Transverse colon (tissue), 4 donors: ENCODE measurements at regions not wholly inside any gene's neighbourhood (a gene's known extent, or its start where the extent isn't known, plus 50 kb on each side); places are given as distances from the start of the nearest gene placed in this dataset.

ENCODE experiments used
- DNase-seq: peaks from one replicate; pipeline ENCODE4 v3.0.0-alpha.2; 2019
- H3K27ac ChIP-seq, 4 donors: fragments of 200-600 bp; sonication (generic); 2 replicates each; pipeline ENCODE4 v1.5.1; 2016 to 2018; ENCODE audit warnings: inconsistent platforms in 4 of 4
- H3K27me3 ChIP-seq: fragments of 200-600 bp; sonication (generic); 2 replicates; pipeline ENCODE4 v1.5.1; 2017; ENCODE audit warnings: inconsistent platforms
- H3K36me3 ChIP-seq, 4 donors: fragments of 200-600 bp; sonication (generic); 2 replicates each; pipeline ENCODE4 v1.5.1; 2017 to 2019; ENCODE audit warnings: inconsistent platforms in 4 of 4
- H3K4me1 ChIP-seq, 4 donors: fragments of 200-600 bp; sonication (generic); 2 replicates each; pipeline ENCODE4 v1.5.1; 2017 to 2020; ENCODE audit warnings: inconsistent platforms in 4 of 4
- H3K4me3 ChIP-seq, 4 donors: fragments of 200-600 bp; sonication (generic); 1 replicate in 1 of 4; 2 replicates in 3 of 4; pipeline versions ENCODE4 v1.5.1 to v1.6.1; 2017 to 2019; ENCODE audit warnings: inconsistent platforms in 4 of 4
- H3K9me3 ChIP-seq, 2 donors: fragments of 200-600 bp; sonication (generic); 2 replicates each; pipeline ENCODE4 v1.5.1; 2017 to 2019; ENCODE audit warnings: inconsistent platforms in 2 of 2
- CTCF ChIP-seq, 5 experiments: fragments of 200-600 bp in 3 of 5; fragments of 450-650 bp in 2 of 5; sonication (generic) in 3 of 5; IDR thresholded peaks; 1 replicate in 2 of 5; 2 replicates in 3 of 5; pipeline ENCODE4 v1.5.1; 2016 to 2017; ENCODE audit warnings: antibody characterized with exemption in 5 of 5, inconsistent platforms in 3 of 5, mild to moderate bottlenecking in 2 of 5, moderate library complexity in 1 of 5
- EP300 ChIP-seq: sonication (generic); formaldehyde crosslinking; IDR thresholded peaks from one replicate; pipeline ENCODE4 v1.6.1; 2017; ENCODE audit warnings: antibody characterized with exemption, low read depth
- POLR2A ChIP-seq: fragments of 450-650 bp; IDR thresholded peaks from one replicate; pipeline ENCODE4 v1.6.1; 2016; ENCODE audit warnings: antibody characterized with exemption, mild to moderate bottlenecking, moderate library complexity
- POLR2AphosphoS5 ChIP-seq, 3 donors: sonication (generic); formaldehyde crosslinking; IDR thresholded peaks; one replicate each; pipeline ENCODE4 v1.6.1; 2016; ENCODE audit warnings: antibody characterized with exemption in 3 of 3
- WGBS, 2 donors: methylation state at CpG; one replicate each; pipeline ENCODE4 v1.1.5; 2018; ENCODE audit warnings: low coverage in 1 of 2; 5-methylcytosine and 5-hydroxymethylcytosine counted together
- in situ Hi-C, 4 donors: fragments of 200-750 bp; cut with MboI; loops; one replicate each; pipeline versions ENCODE4 v1.15.0 to v1.15.1; 2017; ENCODE audit warnings: low sequenced_read_pairs in 3 of 4, low pct_ligation_motif_present in 1 of 4, low pct_unique_long_range_greater_than_20kb in 1 of 4
- intact Hi-C: fragments of 100-400 bp; cut with DNase I; formaldehyde crosslinking; loops from one replicate; pipeline ENCODE4 v1.15.1; 2023; ENCODE audit warnings: low total_unique reads

- no peak overlapping the region for H3K27ac ChIP-seq
- no peak for DNase-seq
- no peaks in the 10 kb centered on the region for H3K27me3 ChIP-seq
- 97 to 100% methylated on average over 1 to 2 of the region's 2 CpGs for WGBS, 2 donors
- no peaks in the 10 kb centered on the region for H3K9me3 ChIP-seq
- H3K36me3 ChIP-seq: no peaks in the 10 kb centered on the region
- H3K4me1 ChIP-seq: no peaks in the 10 kb centered on the region
- TF ChIP-seq POLR2A: no peak
- TF ChIP-seq EP300: no peak
- TF ChIP-seq CTCF (IDR thresholded peaks at IDR 0.05): no peak
- no peak for TF ChIP-seq POLR2AphosphoS5 (IDR thresholded peaks at IDR 0.05)
- intact Hi-C loops: no loop called here
- H3K4me3 ChIP-seq: no peak overlapping the region
- in situ Hi-C loops: no loop called here
Measured at GRCh38 chr11:131157678-131158077, 212.7 kb upstream of the NTM start.

- DNase-seq: no peak
- Histone ChIP-seq H3K4me3 (no peak overlapping the region), H3K27me3 (no peaks in the 10 kb centered on the region), H3K4me1 (no peaks in the 10 kb centered on the region), H3K9me3 (no peaks in the 10 kb centered on the region), H3K36me3 (no peaks in the 10 kb centered on the region), H3K27ac (no peak overlapping the region)
- no peak for TF ChIP-seq POLR2A
- no peak for TF ChIP-seq EP300
- TF ChIP-seq POLR2AphosphoS5 (IDR thresholded peaks at IDR 0.05): no peak
- TF ChIP-seq CTCF (IDR thresholded peaks at IDR 0.05): no peak
- 66 to 84% methylated on average over 7 of the region's 7 CpGs for WGBS, 2 donors
- in situ Hi-C loops: no loop called here
- intact Hi-C loops: no loop called here
Measured at GRCh38 chr11:131160846-131161245, 209.6 kb upstream of the NTM start.

- no peak overlapping the region for H3K4me3 ChIP-seq
- DNase-seq: no peak
- H3K27me3 ChIP-seq: no peaks in the 10 kb centered on the region
- no peaks in the 10 kb centered on the region for H3K9me3 ChIP-seq
- H3K36me3 ChIP-seq: no peaks in the 10 kb centered on the region
- 62 to 72% methylated on average over 8 of the region's 8 CpGs for WGBS, 2 donors
- H3K27ac ChIP-seq: peak overlapping the region in 2 of 4 donors; percentile 30 to 57
- TF ChIP-seq CTCF (IDR thresholded peaks at IDR 0.05) (no peak), POLR2A (no peak), POLR2AphosphoS5 (IDR thresholded peaks at IDR 0.05) (no peak), EP300 (no peak)
- in situ Hi-C loops (no loop called here), intact Hi-C loops (no loop called here)
- H3K4me1 ChIP-seq: no peaks in the 10 kb centered on the region
Measured at GRCh38 chr11:131163613-131164012, 206.8 kb upstream of the NTM start.

GRCh38 chr11:131165036-131165435, 205.4 kb upstream of the NTM start:
- in situ Hi-C loops (no loop called here), intact Hi-C loops (no loop called here)
- WGBS, 2 donors: 47 to 70% methylated on average over 4 to 5 of the region's 5 CpGs
- no peak for DNase-seq
- Histone ChIP-seq H3K4me3 (no peak overlapping the region), H3K27me3 (no peaks in the 10 kb centered on the region), H3K4me1 (no peaks in the 10 kb centered on the region), H3K27ac (peak overlapping the region in 3 of 4 donors; percentile 54 to 57 (median 54)), H3K36me3 (no peaks in the 10 kb centered on the region), H3K9me3 (no peaks in the 10 kb centered on the region)
- TF ChIP-seq EP300: no peak
- peak; percentile 58 to 88 (median 87) for TF ChIP-seq POLR2AphosphoS5 (IDR thresholded peaks at IDR 0.05)
- TF ChIP-seq POLR2A: no peak
- TF ChIP-seq CTCF (IDR thresholded peaks at IDR 0.05): no peak
